GM23338 (cell line): ENCODE measurements at regions not wholly inside any gene's neighbourhood (a gene's known extent, or its start where the extent isn't known, plus 50 kb on each side); places are given as distances from the start of the nearest gene placed in this dataset.

ENCODE experiments used
- ATAC-seq: fragments of 200-7000 bp; cut with Tn5 transposase; 3 replicates; pipeline ENCODE4 v1.9.1; 2020
- DNase-seq: peaks from one replicate; pipeline ENCODE4 v3.0.0-alpha.2; 2015; ENCODE audit warnings: low spot score
- H2AFZ ChIP-seq: fragments of 200-600 bp; sonication (generic); 2 replicates; pipeline ENCODE4 v1.8.0; 2016; ENCODE audit warnings: antibody characterized with exemption, mild to moderate bottlenecking, moderate library complexity
- H3F3A ChIP-seq: fragments of 200-600 bp; sonication (generic); replicated peaks from 2 replicates; pipeline ENCODE4 v1.8.0; 2017; ENCODE audit warnings: antibody characterized with exemption, mixed run types, low read depth
- H3K27ac ChIP-seq: fragments of 200-600 bp; sonication (generic); 2 replicates; pipeline ENCODE4 v1.6.1; 2016; ENCODE audit warnings: low read depth
- H3K27me3 ChIP-seq: fragments of 200-600 bp; sonication (generic); 2 replicates; pipeline ENCODE4 v1.8.0; 2016; ENCODE audit warnings: mild to moderate bottlenecking, mixed run types, moderate library complexity; ENCODE audit not compliant: insufficient read depth
- H3K36me3 ChIP-seq: fragments of 200-600 bp; sonication (generic); 2 replicates; pipeline ENCODE4 v1.8.0; 2016; ENCODE audit warnings: mild to moderate bottlenecking; ENCODE audit not compliant: insufficient read depth
- H3K4me1 ChIP-seq: fragments of 200-600 bp; sonication (generic); 2 replicates; pipeline ENCODE4 v1.8.0; 2016; ENCODE audit warnings: mild to moderate bottlenecking, moderate library complexity; ENCODE audit not compliant: insufficient read depth
- H3K4me2 ChIP-seq: fragments of 200-600 bp; sonication (generic); 2 replicates; pipeline ENCODE4 v1.7.1; 2017; ENCODE audit warnings: mixed run types
- H3K4me3 ChIP-seq: fragments of 200-600 bp; sonication (generic); 2 replicates; pipeline ENCODE4 v1.6.1; 2016; ENCODE audit warnings: mixed run types
- H3K79me2 ChIP-seq: fragments of 200-600 bp; sonication (generic); replicated peaks from 2 replicates; pipeline ENCODE4 v1.8.0; 2017; ENCODE audit warnings: mild to moderate bottlenecking; ENCODE audit not compliant: insufficient read depth
- H3K9me2 ChIP-seq: fragments of 200-600 bp; sonication (generic); 2 replicates; pipeline ENCODE4 v1.8.0; 2017; ENCODE audit not compliant: insufficient read depth
- H4K20me1 ChIP-seq: fragments of 200-600 bp; sonication (generic); replicated peaks from 2 replicates; pipeline ENCODE4 v1.8.0; 2017; ENCODE audit warnings: mild to moderate bottlenecking; ENCODE audit not compliant: insufficient read depth
- H3K27ac Mint-ChIP-seq: 2 replicates; pipeline ENCODE4 v1.8.0; 2020; ENCODE audit warnings: inconsistent platforms, mild to moderate bottlenecking, moderate library complexity, mixed read lengths
- H3K27me3 Mint-ChIP-seq: 3 replicates; pipeline ENCODE4 v1.8.0; 2022; ENCODE audit warnings: low read depth, mild to moderate bottlenecking, moderate library complexity, mixed read lengths, inconsistent platforms; ENCODE audit not compliant: insufficient read depth, poor library complexity
- H3K36me3 Mint-ChIP-seq: 3 replicates; pipeline ENCODE4 v1.8.0; 2021; ENCODE audit warnings: low read depth, mild to moderate bottlenecking, inconsistent platforms, moderate library complexity, mixed read lengths
- H3K4me1 Mint-ChIP-seq: 3 replicates; pipeline ENCODE4 v1.8.0; 2020; ENCODE audit warnings: mild to moderate bottlenecking, inconsistent platforms, mixed read lengths
- H3K4me3 Mint-ChIP-seq: 3 replicates; pipeline ENCODE4 v1.8.0; 2021; ENCODE audit warnings: moderate library complexity, mild to moderate bottlenecking, inconsistent platforms, mixed read lengths
- H3K9me3 Mint-ChIP-seq: 3 replicates; pipeline ENCODE4 v1.8.0; 2020; ENCODE audit warnings: moderate library complexity, mild to moderate bottlenecking, inconsistent platforms, mixed read lengths
- CREB1 ChIP-seq: fragments of 250-450 bp; sonication (Bioruptor Pico); IDR thresholded peaks from 2 replicates; pipeline ENCODE4 v1.5.0; 2020; ENCODE audit warnings: low read depth, mild to moderate bottlenecking, moderate library complexity
- EZH2phosphoT487 ChIP-seq: fragments of 200-600 bp; sonication (generic); IDR thresholded peaks from one replicate; pipeline ENCODE4 v1.8.1; 2018; ENCODE audit warnings: antibody characterized with exemption; ENCODE audit not compliant: unreplicated experiment
- JUNB ChIP-seq: IDR thresholded peaks from one replicate; pipeline ENCODE4 v1.6.1; 2016; ENCODE audit warnings: antibody characterized with exemption; ENCODE audit not compliant: unreplicated experiment
- POLR2AphosphoS5 ChIP-seq: IDR thresholded peaks from 2 replicates; pipeline ENCODE4 v1.6.1; 2016; ENCODE audit warnings: antibody characterized with exemption, low read depth
- REST ChIP-seq: IDR thresholded peaks from one replicate; pipeline ENCODE4 v1.6.1; 2018; ENCODE audit warnings: antibody characterized with exemption; ENCODE audit not compliant: unreplicated experiment
- STAT1 ChIP-seq: IDR thresholded peaks from one replicate; pipeline ENCODE4 v1.6.1; 2016; ENCODE audit warnings: antibody characterized with exemption; ENCODE audit not compliant: unreplicated experiment
- ZNF114 ChIP-seq: fragments of 250-450 bp; sonication (Bioruptor Pico); IDR thresholded peaks from 2 replicates; pipeline ENCODE4 v1.5.0; 2020; ENCODE audit warnings: mild to moderate bottlenecking, moderate library complexity
- ZNF462 ChIP-seq: fragments of 250-450 bp; sonication (Bioruptor Pico); IDR thresholded peaks from 2 replicates; pipeline ENCODE4 v1.5.0; 2020; ENCODE audit warnings: mild to moderate bottlenecking, moderate library complexity

GRCh38 chr22:34881453-34881852, 184.5 kb upstream of the ISX start:
- H3K27ac Mint-ChIP-seq: no peak overlapping the region

GRCh38 chr22:34885852-34886251, 180.1 kb upstream of the ISX start:
- Mint-ChIP-seq H3K27ac (no peak overlapping the region), H3K9me3 (peaks cover 65% of the 10 kb centered on the region), H3K4me1 (no peaks in the 10 kb centered on the region), H3K27me3 (peaks cover 4% of the 10 kb centered on the region), H3K4me3 (no peak overlapping the region), H3K36me3 (peaks cover 15% of the 10 kb centered on the region)
- Histone ChIP-seq H3K4me1 (no peaks in the 10 kb centered on the region), H3K36me3 (no peaks in the 10 kb centered on the region), H3K27me3 (no peaks in the 10 kb centered on the region), H3F3A (no peaks in the 10 kb centered on the region), H2AFZ (no peak overlapping the region), H3K4me3 (no peak overlapping the region), H3K27ac (no peak overlapping the region), H3K79me2 (no peaks in the 10 kb centered on the region), H3K4me2 (no peak overlapping the region), H3K9me2 (peaks cover 10% of the 10 kb centered on the region; the same call in 1 of the 2 replicates), H4K20me1 (no peaks in the 10 kb centered on the region)
- ATAC-seq: no peak
- TF ChIP-seq REST (no peak), ZNF114 (CRISPR knock-in tag) (no peak), POLR2AphosphoS5 (no peak), JUNB (no peak)
- no peak for DNase-seq

More at GRCh38 chr22:34881453-34881852, 184.5 kb upstream of the ISX start:
- no peaks in the 10 kb centered on the region for H3K4me1 Mint-ChIP-seq
- H3K4me2 ChIP-seq: no peak overlapping the region
- peaks cover 56% of the 10 kb centered on the region for H3K9me3 Mint-ChIP-seq
- H3K27me3 Mint-ChIP-seq: peaks cover 6% of the 10 kb centered on the region
- H3K79me2 ChIP-seq: no peaks in the 10 kb centered on the region
- ATAC-seq (no peak), DNase-seq (no peak)
- H3K4me3 ChIP-seq: no peak overlapping the region
- H3K4me3 Mint-ChIP-seq: no peak overlapping the region
- H3K4me1 ChIP-seq: no peaks in the 10 kb centered on the region
- no peak for TF ChIP-seq EZH2phosphoT487
- no peak for TF ChIP-seq CREB1
- no peak for TF ChIP-seq ZNF114 (CRISPR knock-in tag)
- TF ChIP-seq POLR2AphosphoS5: no peak
- no peak overlapping the region for H3K27ac ChIP-seq
- no peaks in the 10 kb centered on the region for H3K36me3 ChIP-seq
- H3K36me3 Mint-ChIP-seq: no peaks in the 10 kb centered on the region; the same call in 2 of the 3 replicates
- H3K27me3 ChIP-seq: no peaks in the 10 kb centered on the region
- no peak overlapping the region for H2AFZ ChIP-seq
- no peaks in the 10 kb centered on the region for H4K20me1 ChIP-seq
- H3F3A ChIP-seq: no peaks in the 10 kb centered on the region
- peaks cover 10% of the 10 kb centered on the region; the same call in 1 of the 2 replicates for H3K9me2 ChIP-seq

GRCh38 chr22:34886391-34886790, 179.6 kb upstream of the ISX start:
- H3K9me2 ChIP-seq: peaks cover 10% of the 10 kb centered on the region; the same call in 1 of the 2 replicates
- H3K4me1 ChIP-seq: no peaks in the 10 kb centered on the region
- H3K4me3 Mint-ChIP-seq: no peak overlapping the region
- H3K27me3 Mint-ChIP-seq: peaks cover 3% of the 10 kb centered on the region
- no peak overlapping the region for H3K4me3 ChIP-seq
- H3K9me3 Mint-ChIP-seq: peaks cover 71% of the 10 kb centered on the region
- DNase-seq (no peak), ATAC-seq (no peak)
- no peak overlapping the region for H3K27ac ChIP-seq
- H2AFZ ChIP-seq: no peak overlapping the region
- H4K20me1 ChIP-seq: no peaks in the 10 kb centered on the region
- H3K36me3 Mint-ChIP-seq: peaks cover 20% of the 10 kb centered on the region
- H3F3A ChIP-seq: no peaks in the 10 kb centered on the region
- no peak overlapping the region for H3K27ac Mint-ChIP-seq
- H3K4me1 Mint-ChIP-seq: no peaks in the 10 kb centered on the region
- no peak overlapping the region for H3K4me2 ChIP-seq
- no peaks in the 10 kb centered on the region for H3K36me3 ChIP-seq
- H3K27me3 ChIP-seq: no peaks in the 10 kb centered on the region
- H3K79me2 ChIP-seq: no peaks in the 10 kb centered on the region
- TF ChIP-seq ZNF462 (CRISPR knock-in tag) (no peak), POLR2AphosphoS5 (no peak), STAT1 (no peak), JUNB (no peak)
